EL (cell line): ENCODE measurements at regions not wholly inside any gene's neighbourhood (a gene's known extent, or its start where the extent isn't known, plus 50 kb on each side); places are given as distances from the start of the nearest gene placed in this dataset.

ENCODE experiments used
- DNase-seq: peaks from one replicate; pipeline ENCODE4 v3.0.0-alpha.2; 2016

DNA sequence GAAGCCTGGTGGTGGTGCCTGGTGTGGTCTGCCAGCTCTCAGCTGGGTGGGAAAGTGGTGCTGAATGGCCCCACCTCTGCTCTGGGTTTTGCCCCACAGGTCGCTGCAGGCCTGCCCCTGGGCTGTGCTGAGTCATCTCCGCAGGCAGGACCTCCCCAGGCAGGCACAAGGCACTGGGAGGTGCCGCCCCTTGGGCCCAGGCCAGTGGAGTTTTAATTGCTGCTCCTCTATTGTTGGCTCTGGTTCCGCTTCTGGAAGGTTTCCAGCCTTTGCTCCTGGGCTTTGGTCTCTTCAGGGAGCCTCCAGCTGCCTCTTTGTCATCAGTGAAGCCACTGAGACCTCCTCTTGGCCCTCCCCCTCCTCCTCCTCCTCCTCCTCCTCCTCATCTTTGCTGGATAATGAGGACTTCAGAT, 180.3 kb upstream of the GRB10 start:
- peak; percentile 91 for DNase-seq

DNA sequence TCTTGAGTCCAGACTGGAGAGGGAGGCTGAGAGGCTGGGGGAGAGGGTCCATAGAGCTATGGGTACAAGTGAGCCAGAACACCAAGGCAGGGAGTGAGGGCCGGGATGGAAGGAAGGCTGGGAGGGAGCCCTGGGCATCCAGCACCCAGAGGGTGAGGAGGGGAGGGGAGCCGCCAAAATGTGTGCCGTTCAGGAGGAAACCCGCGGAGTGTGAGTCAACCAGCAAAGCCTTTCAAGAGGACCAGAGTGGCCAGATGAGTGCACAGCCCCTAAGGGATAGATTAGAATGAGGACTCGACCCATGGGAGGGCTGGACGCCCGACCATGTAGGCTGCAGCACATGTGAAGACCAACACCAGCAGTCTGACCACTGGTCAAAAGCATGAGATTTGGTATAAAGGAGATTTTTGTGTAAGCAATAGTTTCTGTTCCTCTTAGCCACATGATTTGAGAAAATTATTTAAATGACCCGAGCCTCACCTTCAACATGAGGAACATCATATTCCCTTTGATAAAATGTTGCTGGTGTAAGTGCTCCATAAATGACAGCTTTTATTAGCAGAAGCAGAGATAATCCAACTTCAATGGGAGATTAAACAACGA, 179.7 kb upstream of the GRB10 start:
- peak; percentile 14 for DNase-seq

DNA sequence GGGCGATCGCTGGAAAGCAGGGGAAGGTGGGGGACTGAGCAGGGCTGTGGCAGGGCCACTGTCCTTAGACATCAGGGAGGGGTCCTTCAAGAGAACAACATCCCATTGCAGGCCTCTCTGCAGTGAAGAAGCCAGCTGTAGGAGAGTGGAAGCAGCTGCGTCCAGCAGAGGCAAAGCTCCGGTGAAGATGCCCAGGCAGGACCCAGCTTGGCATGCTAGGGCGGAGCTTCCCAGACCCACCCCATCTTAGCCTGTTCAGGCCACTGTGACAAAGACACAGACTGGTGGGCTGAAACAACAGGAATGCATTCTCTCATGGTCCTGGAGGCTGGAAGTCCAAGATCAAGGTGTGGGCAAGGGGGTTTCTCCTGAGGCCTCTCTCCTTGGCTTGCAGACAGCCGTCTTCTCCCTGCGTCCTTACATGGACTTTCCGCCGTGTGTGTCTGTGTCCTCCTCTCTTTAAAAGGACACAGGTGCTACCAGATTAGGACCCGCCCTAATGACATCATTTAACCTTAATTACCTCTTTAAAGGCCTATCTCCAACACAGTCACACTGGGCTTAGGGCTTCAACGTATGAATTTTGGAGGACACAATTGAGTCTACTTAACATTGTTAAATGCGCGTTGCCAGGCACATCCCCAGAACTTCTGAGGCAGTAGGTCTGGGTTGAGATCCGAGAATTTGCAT, 178.1 kb upstream of the GRB10 start:
- no peak for DNase-seq

DNA sequence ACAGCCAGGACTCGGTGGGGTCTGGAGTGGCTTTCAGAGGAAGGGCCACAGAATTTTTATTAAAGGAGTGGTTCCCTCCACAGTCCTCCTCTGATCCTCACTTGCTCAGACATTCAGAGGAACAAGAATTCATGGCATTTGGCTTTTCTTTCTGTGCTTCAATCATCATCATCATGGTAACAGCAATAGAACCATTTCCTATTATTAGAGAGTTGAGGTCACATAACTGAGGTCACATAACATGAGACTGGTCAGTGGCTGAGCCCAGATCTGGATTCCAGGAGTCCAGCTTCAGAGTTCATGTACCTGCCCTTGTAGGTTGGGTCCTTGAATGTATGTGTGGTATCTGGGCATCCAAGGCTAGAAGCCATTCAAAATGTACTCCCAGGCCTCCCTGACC, 177.3 kb upstream of the GRB10 start:
- DNase-seq = no peak

DNA sequence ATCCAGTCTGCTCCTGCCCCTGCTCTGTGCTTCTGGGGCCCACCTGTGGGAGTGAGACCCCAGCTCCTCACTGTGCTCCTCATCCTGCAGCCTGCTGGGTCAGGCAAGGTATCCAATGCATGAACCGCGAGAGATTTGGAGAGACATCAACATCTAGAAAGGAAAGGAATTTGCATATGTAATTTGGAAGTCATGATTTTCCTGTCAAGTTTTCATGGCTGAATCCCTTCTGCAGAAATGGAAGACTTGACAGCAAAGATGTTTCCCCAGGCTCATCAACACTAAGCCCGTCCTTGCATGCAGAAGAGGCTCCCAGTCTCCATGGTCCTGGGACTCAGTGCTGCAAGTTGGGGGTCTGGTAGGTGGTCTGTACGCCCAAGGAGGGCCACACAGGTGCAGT, 176.9 kb upstream of the GRB10 start:
- DNase-seq = no peak

DNA sequence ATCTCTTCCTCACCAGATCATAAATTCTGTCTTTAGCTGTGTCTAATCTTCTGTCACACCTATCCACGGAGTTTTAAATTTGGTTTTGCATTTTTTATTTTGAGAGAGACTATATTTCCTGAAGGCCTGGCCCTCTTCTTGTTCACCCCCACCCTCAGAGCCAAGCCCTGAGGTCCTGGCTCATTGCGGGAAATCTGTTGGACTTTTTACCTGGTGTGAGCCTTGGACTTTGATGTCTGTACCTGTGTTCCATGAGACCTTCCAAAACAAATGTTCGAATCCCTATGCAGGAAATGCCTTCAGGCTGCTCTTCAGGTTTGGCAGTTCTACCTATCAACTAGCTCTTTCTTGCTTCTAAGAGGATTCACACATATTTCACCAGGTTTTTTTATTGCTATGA, 175.2 kb upstream of the GRB10 start:
- DNase-seq = no peak

DNA sequence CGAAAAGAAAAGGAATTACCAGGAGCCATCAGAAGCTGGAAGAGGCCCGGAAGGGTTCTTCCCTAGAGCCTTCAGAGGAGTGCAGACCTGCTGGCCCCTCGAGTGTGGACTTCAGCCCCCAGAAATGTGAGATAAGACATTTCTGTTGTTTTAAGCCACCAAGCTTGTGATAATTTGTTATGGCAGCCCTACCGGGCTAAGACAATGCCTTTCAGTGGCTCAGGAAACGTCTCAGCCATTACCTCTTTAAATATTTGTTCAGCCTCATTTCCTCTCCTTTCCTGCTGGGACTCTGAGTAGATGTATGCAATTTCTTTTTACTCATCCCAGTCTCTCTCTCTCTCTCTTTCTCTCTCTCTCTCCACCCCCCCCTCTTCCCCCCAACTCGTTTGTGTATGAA, 174.7 kb upstream of the GRB10 start:
- no peak for DNase-seq

DNA sequence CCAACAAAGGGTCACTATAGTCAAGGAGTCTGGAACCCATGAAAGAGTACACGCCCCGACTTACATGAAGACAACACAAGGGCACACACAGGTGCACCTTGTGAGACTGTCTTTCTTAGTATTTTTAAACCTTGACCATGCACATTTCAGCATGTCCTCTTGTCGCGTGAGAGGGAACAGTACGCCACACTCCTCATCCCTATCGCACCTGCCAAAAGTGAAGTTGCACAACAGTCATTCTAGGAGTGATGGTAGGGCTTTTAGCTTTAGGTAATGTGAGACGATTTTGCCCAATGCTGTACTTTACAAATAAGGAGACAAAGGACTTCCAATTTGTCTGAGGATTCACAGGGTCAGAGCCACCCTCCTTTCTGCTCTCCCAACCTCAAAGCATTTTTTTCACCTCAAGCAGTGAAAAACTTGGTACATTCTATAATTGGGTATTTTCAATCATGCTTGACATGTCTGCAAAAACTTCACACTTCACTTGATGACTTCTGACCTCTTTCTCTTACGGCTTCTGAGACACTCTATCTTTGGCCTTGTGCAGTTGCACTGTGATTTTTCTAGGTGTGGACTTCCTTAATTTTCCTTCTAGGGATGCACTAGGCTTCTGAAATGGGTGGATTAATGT, 173.9 kb upstream of the GRB10 start:
- DNase-seq = no peak

DNA sequence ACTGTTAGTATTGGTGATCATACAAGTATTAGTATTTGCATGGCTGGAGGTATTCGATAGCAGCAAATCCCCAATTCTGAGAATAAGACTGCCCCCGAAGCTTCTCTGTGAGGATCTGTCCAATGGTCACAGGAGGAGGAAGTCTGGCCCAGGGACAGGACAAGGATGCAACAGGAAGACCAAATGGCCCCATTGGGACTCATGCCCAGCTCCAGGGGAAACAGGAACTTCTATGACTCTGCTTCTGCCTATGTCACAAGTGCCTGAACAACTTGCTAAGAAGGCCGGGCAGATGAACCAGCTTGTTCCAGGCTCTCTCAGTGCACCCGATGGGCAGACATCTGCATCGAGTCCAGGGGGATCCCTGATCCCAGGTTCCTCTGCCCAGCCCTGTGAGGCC, 172.0 kb upstream of the GRB10 start:
- no peak for DNase-seq

DNA sequence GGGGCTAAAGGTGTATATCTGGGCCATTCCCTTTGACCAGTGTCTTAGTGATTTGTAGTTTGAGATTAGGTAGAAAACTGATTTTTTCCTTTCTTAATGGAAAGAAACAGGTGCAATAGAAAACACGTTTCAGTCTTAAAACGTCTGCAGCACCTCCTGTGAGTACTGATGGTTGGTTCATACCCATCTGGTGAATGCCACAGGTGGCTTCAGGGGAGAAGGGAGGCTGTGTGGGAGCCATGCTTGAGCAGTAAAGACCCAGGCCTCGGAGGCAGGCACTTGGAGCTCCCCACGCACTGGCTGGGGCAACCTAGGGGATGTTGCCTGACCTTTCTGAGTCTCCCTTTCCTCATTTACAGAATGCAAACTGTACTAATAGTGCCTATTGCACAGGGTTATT, 171.5 kb upstream of the GRB10 start:
- no peak for DNase-seq

DNA sequence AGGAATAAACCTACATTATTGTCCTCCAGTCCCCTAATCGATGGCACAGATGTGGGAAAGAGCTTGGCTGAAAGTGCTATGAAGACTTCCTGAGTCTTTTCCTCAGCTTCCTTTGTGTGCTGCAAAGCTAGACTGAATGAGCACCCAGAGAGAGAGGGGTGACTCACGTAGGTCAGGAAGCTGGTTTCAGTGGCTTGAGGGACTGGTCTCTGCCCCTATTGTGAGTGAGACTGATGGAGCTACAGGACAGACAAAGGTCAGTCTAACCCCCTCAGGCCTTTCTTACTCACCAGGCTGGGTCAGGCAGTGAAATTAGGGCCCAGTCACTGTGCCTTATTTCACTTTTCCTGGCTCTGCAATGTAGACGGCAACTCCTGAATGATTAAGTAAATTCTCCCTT, 171.1 kb upstream of the GRB10 start:
- DNase-seq = peak; percentile 89

DNA sequence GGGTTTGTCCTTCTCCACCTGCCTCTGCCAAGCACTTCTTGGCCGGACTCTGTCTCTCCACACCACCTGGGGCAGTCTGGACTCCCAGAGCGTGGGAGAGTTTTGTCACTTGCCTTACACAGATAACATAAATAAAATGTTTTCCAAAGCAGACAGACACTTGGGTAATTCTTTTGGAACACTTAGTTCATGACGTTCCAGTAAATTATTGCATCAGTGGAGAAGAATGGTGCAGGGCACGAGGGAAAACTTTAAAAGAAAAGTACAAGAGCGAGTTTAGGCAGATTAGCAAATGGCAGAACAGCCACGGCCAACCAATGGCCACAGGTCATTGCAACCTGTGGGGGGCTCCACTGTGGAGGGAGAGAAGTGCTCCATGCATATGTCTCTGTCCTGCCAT, 170.6 kb upstream of the GRB10 start:
- no peak for DNase-seq

DNA sequence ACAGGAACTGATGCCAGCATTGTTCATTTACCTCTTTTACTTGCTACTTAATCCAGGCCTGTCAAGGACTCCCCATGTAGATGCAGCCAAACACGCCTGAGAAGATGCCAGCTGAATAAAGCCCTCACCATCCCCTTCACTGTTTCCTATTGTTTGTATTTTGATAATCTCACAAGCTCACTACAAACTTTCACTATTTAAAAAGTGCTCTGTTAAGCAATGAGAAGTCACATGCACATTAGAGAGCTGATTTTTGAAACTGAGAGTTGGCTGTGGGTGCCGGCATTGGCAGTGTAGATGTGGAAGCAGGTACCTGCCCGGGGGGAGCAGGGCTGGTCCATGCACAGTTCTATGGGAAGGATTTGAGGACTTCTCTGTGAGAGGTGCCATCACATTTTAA, 169.8 kb upstream of the GRB10 start:
- DNase-seq = no peak

DNA sequence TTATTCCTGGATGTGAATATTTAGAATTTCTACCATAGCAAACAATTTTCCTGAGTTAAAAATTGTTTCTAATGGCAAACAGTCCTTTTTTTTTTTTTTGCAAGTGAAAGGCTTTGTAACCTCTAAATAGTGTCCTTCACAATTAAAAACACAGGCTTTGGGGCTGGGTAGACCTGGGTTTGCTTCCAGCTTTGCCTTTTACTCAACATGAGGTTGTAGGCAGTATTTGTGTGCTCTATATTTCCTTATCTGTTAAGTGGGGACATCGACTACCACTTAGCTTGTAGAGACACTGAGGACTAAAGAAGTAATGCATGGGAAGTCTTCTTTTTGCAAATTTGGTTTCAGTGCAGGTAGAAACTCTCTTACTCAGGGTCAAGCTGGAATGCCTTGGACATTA, 169.4 kb upstream of the GRB10 start:
- no peak for DNase-seq

DNA sequence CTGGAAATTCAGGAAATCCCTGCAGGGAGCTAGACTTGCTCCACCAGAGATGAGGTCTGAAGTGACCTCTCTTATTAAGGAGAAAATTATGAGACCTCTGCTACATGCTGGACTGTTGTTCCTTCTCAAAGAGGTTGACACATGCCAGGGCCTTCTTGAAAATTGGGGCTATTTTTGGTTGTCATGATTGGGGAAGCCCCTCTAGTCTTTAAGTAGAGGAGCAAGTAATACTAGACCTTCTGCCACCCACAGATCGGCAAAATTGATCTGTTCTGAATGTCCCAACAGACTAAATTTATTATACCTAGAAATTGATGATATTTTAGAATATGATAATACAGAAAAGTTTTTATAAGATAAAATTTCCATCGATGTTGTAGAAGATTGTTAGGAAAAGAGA, 160.8 kb upstream of the GRB10 start:
- DNase-seq = no peak

DNA sequence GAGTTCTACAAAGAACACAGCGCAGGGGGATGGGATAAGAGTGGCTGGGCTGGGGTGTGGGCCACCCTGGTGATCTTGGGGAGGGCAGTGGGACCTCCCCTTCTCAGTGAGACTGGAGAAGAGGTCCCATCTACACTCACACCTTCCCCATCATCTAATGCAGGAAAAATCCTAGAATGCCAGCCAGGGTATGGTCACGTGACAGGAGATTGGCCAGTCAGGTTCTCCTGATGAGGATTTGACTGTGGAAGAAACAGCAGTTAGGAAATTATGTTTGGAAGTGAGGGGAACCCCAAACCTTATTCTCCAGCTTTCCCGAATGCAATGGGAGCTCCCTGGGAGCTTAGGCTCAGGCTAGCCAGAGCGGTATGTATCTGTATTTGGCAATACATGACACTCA, 158.8 kb upstream of the GRB10 start:
- DNase-seq = no peak

DNA sequence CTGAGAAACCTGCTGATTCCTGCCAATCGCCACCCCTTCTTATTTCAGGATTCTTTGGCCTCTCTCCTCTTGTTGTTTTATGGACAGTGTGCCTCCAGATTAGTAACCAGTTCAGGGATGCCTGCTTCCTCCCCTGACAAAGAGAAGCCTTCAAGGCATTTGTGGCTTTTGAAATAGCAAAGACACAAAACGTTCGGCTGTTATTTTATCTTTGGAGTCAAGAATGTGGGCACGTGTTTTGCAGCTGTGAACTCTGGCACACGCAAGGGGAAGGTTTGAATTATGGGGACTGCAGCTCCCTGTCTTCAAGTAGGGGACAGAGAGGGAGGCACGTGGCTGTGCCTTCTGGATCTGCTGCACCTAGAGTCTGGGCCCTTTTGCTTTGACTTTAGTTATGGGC, 157.9 kb upstream of the GRB10 start:
- peak; percentile 76 for DNase-seq

DNA sequence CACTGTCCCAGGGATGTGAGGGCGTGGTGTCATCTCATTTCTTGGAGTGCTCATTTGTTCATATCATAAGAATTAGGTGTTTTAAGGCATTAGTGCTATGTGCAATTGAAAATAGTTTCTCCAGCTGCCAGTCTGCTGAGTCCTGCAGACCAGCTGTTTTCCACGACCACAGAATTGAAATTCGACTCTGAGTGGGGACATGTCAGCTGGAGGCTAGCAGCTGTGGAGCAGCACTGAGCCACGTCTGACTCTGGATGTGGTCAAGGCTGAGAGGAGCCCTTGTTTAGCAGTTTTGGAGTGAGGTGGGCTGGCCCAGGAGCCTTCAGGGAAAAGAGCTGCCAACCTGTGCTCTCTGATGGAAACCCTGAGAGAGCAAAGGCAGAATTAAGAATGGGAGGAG, 156.3 kb upstream of the GRB10 start:
- peak; percentile 33 for DNase-seq

DNA sequence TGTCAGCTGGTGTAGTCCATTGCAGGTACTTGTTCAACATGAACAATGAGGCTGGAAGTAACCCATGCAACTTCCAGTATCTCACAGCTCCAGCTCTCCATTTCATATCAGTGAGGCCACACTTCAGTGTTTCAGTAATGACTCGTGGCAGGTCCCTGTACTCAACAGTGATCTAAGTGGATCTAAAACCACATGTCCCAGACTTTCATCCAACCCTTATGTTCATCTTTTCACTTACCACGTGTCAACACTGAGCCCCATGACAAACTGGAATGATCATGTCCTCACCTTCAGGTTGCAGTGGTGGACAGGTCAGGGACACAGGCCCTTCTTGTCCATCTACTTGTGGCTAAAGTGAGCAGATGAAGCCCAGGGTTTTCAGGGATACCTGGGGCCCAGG, 155.0 kb upstream of the GRB10 start:
- DNase-seq = no peak

DNA sequence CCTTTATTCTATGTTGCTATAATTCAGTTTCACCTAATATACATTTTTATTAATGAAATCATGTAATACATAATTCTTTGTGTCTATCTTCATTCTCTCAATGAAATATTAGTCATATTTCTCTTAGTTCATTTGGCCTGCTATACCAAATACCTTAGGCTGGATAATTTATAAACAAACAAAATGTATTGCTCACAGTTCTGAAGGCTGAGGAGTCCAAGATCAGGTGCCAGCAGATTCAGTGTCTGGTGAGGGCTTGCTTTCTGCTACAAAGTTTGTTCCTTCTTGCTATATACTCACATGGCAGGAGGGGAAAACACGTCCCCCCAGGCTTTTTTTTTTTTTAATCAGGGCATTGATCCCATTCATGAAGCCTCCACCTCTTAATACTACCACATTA, 143.4 kb upstream of the GRB10 start:
- DNase-seq = no peak

DNA sequence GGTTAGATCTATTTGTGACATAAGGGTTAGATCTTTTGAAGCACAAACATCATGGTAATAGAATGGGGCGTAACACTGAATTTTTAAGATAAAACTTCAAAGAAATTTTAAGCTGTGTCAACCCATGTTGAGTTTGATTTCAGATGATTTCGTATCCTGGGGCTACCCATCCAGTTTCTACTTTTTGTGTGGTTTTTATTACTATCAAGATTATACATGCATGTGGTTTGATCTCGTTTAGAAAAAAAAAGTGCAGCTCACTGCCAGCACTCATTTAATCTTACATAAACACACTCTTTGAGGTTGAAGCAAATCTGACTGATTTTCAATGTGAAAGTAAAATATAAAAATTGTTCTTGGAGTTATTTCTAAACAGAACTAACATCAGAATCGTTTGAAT, 140.8 kb upstream of the GRB10 start:
- DNase-seq = no peak

DNA sequence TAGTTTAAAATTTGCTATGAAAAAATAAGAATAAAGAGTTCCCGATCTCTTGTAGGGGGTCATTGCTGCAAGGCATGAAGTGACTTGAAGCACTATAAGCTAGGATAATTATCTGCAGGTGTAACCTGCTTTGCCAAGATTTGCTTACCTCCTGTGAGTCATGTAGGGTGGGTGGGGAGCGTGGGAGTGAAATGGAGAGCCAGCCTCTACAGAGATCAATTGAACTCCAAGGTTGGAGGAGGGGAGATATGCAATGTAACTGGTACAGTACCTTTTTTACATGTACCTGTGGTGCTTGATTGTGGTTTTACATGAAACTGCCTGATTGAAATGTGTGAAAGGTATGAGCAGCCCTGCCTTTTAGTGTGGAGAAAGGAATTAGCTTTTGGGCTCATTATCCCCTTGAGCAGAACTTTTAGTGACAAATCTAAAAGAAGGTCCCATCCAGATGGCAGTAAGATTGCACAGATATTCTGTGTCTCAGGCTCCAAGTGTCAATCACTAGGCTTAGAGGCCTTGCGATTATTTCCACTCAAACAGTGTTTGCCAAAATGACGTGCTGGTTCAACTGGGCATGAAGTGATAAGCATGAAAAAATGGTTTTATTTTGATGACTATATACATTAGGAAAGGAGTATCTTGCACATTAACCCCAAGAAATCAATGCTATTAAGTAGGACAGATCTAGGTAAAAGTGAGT, 138.6 kb upstream of the GRB10 start:
- no peak for DNase-seq

DNA sequence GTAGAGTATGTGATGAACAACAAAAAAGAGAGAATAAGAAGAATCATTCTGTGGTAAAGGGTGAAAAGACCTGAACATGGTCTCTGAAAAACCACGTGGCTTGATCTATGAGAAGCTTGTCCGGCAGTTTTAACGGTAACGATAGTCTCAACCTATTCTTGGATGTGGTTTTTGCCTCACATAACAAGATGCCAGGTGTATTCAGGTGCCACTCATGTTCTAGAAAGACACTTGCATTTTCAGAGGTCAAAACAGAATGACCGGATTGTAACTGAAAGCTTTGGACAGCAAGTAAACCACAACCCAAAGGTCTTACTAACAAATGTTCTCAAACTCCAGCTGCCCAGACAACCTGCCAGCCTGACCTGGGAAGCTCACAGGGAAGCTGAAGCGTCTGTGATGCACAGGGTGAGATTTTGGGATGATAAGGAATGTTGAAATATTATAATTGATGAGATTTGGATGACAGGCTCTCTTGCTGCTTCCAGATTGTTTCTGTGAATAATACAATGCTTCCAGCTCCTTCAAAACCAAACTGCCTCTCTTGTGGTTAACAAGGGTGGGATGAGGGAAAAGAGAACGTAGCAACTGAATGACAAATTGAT, 137.4 kb upstream of the GRB10 start:
- DNase-seq = no peak

DNA sequence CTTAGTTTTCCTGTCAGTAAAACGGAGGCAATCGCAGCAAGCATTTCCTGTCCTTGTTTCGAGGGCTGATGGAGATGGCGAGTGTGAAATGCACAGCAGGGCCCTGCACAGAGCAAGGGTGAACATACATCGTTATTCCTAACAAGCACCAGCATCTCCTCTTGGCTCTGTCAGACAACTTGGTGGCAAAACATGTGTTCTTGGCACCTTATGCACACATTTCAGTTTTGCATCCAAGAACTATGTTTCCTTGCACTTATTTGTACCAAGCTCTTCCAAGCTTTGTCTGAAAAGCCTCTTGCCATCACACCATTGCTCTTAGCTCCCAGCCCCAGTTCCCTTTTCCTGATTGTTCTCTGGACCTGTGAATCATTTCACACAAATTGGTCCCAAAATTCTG, 132.9 kb upstream of the GRB10 start:
- DNase-seq = no peak
